ENCODE measurements at regions not wholly inside any gene's neighbourhood (a gene's known extent, or its start where the extent isn't known, plus 50 kb on each side); places are given as distances from the start of the nearest gene placed in this dataset.
A peak's percentile ranks its signal among the peaks of the same experiment; 100 is the strongest.

DNA sequence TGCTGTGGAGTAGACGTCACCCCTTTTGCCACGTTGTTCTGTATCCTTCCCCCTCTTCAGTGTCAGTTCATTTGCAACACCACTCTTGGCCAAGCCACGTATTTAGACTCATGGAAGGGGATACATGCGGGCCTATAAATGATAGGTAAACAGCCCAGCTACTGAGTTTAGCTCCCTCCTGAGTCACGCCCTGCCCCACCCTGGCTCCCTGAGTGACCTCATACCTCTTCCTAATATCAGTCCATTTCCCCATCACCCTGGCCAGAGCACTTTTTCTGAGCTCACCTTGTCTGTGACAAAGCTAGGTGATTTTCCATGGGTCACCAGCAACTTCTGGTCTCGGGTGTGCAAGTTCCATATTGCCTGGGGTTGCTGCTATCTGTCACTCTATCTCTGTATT lies 147.2 kb upstream of the MAF start:
- Mint-ChIP-seq H3K4me1 (peaks cover 3% of the 10 kb centered on the region), H3K27me3 (no peaks in the 10 kb centered on the region), H3K36me3 (ENCODE audit: low read depth) (no peaks in the 10 kb centered on the region), H3K4me3 (no peak overlapping the region), H3K27ac (no peak overlapping the region), H3K9me3 (peaks cover 2% of the 10 kb centered on the region)
- no peak for DNase-seq
- ChIA-PET CTCF (no interaction called here), POLR2A (no interaction called here)

DNA sequence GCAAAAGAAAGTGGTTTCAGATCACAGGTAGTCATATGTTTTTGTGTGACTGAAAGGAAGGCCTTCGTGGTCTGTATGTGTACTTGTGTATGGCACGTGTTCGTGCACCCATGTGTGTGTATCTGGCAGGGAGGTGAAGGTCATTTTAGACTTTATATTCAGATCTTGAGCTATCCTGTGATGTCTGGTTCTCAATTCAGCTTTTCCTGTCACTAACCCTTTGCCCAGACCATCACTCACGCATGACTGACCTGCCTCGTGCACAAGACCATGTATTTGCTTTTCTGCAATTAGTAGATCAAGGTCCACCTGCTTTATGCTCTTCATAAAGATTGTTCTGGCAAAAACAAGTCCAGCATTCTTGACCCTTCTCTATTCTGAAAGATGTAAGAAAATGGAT lies 139.7 kb upstream of the MAF start:
- no peaks in the 10 kb centered on the region for H3K4me1 Mint-ChIP-seq
- H3K9me3 Mint-ChIP-seq, result no peaks in the 10 kb centered on the region
- H3K27ac Mint-ChIP-seq, result no peak overlapping the region
- ChIA-PET CTCF (no interaction called here), POLR2A (no interaction called here)
- H3K27me3 Mint-ChIP-seq, result peaks cover 6% of the 10 kb centered on the region
- H3K36me3 Mint-ChIP-seq (ENCODE audit: low read depth), result no peaks in the 10 kb centered on the region
- DNase-seq, result no peak
- H3K4me3 Mint-ChIP-seq, result no peak overlapping the region

DNA sequence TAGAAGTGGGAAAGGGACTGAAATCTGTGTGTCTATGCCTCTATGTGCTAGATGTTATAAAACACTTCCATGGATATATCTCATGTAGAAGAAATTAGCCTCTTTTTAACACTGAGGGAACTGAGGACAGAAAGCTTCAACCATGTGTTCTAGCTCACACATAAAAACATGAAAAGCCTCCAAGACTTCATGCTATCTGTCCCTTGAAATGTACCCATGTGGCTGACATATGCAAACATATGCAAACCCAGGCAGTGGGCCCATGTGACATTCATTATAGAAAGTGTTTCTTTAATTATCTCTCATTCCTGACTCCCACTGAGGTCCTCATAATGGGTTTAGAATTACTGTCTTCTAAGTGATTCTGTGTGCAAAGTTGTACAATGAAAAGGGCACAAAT lies 134.7 kb upstream of the MAF start:
- Mint-ChIP-seq H3K4me3 (no peak overlapping the region), H3K9me3 (no peaks in the 10 kb centered on the region), H3K27me3 (peaks cover 16% of the 10 kb centered on the region), H3K27ac (no peak overlapping the region), H3K36me3 (ENCODE audit: low read depth) (no peaks in the 10 kb centered on the region), H3K4me1 (no peaks in the 10 kb centered on the region)
- ChIA-PET CTCF (no interaction called here), POLR2A (no interaction called here)
- no peak for DNase-seq

DNA sequence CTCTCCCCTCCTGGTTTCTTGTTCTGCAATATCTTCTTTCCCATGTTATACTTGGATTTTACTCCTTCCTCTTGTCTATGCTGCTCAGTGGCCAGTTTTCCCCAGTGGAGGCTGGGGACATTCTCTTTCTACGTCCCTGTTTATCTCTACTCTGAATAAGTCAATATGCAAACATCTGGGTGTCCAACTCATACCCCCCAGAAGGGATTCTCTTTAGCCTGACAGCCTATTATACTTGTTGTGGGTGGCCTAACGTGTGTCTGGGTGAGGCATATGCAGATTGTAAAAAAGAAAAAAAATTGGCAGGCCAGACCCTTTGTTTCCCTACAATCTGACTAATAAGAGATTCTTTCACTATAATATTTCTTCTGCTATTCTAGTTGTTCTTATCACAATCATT lies 134.2 kb upstream of the MAF start:
- peaks cover 17% of the 10 kb centered on the region for H3K27me3 Mint-ChIP-seq
- H3K27ac Mint-ChIP-seq, result no peak overlapping the region
- ChIA-PET CTCF (no interaction called here), POLR2A (no interaction called here)
- no peaks in the 10 kb centered on the region for H3K4me1 Mint-ChIP-seq
- no peaks in the 10 kb centered on the region for H3K9me3 Mint-ChIP-seq
- no peak for DNase-seq
- H3K36me3 Mint-ChIP-seq (ENCODE audit: low read depth), result no peaks in the 10 kb centered on the region
- no peak overlapping the region for H3K4me3 Mint-ChIP-seq

DNA sequence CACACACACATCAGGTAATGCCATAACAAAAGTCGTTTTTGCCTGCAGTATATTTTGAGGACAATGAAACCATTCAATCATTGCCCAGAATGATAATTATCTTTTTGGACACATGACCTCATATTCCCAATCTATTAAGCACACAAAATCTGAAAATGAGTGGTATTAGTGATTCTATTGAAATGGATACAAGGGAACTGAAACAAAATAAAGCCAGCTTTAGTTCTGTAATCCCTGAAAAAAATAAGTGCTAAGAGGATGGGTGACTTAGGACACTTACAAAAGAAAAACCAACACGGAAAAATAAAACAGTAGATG lies 128.3 kb upstream of the MAF start:
- Mint-ChIP-seq H3K27me3 (peaks cover 16% of the 10 kb centered on the region), H3K9me3 (peaks cover 8% of the 10 kb centered on the region), H3K36me3 (ENCODE audit: low read depth) (no peaks in the 10 kb centered on the region), H3K27ac (no peak overlapping the region), H3K4me1 (no peaks in the 10 kb centered on the region), H3K4me3 (no peak overlapping the region)
- no peak for DNase-seq
- ChIA-PET POLR2A (no interaction called here), CTCF (interaction anchor here (0.7 kb wide), 1 partner anchor 23 kb away, joined by 3 read pairs; no protein-coding TSS in a partner anchor)

DNA sequence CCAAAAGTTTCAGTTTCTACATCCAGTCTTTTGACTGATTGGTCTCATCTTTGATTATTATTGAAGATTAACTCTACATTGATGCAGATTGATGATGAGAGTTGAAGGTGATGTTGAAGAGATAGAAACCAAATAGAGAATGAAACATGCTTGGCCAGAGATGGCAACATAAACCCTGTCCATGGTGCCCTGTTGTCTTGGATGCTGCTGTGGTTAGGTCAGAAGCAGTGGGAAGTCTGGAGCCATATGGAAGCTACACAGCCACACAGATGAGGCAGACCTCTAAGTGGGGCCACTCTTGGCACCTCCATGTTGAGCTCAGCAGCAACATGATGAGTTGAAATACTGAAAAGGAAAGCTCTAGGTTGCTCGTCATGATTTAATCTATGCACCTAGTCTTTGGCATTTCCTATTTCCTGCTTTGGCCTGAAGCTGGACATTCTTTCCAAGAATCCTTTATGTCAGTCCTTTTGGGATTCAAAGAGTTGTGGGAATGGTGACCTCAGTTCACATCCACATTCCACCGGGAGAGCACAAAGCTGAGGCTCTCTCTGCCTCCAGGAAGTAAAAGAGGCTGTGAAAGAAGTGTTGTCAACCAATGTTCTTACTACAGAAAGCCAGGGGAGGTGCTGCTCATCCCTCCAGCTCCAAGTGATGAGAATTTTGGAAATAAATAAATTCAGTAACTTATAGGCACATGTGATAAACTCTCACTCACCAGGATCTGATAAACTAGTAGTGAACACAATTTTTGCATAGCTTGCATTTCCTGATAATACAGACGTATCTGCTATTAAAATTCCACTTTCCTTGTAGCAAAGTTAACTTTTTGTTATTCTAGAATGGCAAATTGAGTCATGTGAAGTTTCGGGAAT lies 127.7 kb upstream of the MAF start:
- no peaks in the 10 kb centered on the region for H3K4me1 Mint-ChIP-seq
- peaks cover 16% of the 10 kb centered on the region for H3K27me3 Mint-ChIP-seq
- H3K4me3 Mint-ChIP-seq, result no peak overlapping the region
- no peak overlapping the region for H3K27ac Mint-ChIP-seq
- POLR2A ChIA-PET, result no interaction called here
- H3K9me3 Mint-ChIP-seq, result peaks cover 8% of the 10 kb centered on the region
- H3K36me3 Mint-ChIP-seq (ENCODE audit: low read depth), result no peaks in the 10 kb centered on the region
- no peak for DNase-seq
- CTCF ChIA-PET, result interaction anchor here (0.7 kb wide), 1 partner anchor 24 kb away, joined by 3 read pairs; no protein-coding TSS in a partner anchor

DNA sequence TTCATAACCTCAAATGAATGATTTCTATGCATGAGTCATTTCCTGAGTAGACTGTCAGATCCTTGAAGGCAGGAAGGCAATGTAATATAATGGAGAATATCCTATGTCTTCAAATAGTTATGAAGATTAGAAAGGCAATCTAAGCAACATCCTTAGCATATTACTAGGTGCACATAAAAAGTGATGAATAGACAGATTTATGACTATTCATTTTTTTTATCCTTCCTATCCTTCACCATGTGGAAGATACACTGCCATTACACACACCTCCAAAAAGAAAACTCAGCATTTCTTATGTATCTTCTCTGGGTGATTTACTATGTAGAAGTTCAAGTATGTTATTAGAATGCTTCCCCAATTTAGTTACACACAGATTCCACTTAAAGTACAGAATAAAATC lies 126.4 kb upstream of the MAF start:
- Mint-ChIP-seq H3K27ac (no peak overlapping the region), H3K4me1 (no peaks in the 10 kb centered on the region), H3K4me3 (no peak overlapping the region), H3K36me3 (ENCODE audit: low read depth) (no peaks in the 10 kb centered on the region), H3K9me3 (peaks cover 14% of the 10 kb centered on the region), H3K27me3 (peaks cover 16% of the 10 kb centered on the region)
- DNase-seq, result no peak
- CTCF ChIA-PET, result no interaction called here
- POLR2A ChIA-PET, result no interaction called here

DNA sequence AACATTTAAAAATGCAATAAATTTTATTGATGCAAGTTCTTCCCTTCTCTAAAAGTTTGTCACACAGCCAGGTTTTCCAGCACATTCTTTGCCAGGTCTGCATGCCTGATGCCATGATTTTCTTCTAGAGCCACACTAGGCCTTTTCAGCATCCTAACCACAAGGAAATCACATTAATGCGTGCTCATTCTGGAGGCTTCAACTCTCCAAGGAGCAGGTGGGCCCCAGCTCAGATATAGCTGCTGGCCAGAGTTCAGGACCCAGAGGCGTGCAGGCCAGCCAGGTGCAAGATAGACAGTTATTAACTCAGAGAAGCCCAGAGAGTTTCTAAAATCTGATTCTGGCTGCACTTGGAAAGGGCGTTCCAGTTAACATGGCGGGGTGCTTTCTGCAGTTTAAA lies 124.5 kb upstream of the MAF start:
- H3K36me3 Mint-ChIP-seq (ENCODE audit: low read depth), result no peaks in the 10 kb centered on the region
- no peak overlapping the region for H3K27ac Mint-ChIP-seq
- POLR2A ChIA-PET, result no interaction called here
- no peak for DNase-seq
- no peaks in the 10 kb centered on the region for H3K4me1 Mint-ChIP-seq
- peaks cover 2% of the 10 kb centered on the region for H3K27me3 Mint-ChIP-seq
- CTCF ChIA-PET, result interaction anchor here (1.6 kb wide), 1 partner anchor 11 kb away, joined by 4 read pairs; no protein-coding TSS in a partner anchor
- no peak overlapping the region for H3K4me3 Mint-ChIP-seq
- peaks cover 14% of the 10 kb centered on the region for H3K9me3 Mint-ChIP-seq

DNA sequence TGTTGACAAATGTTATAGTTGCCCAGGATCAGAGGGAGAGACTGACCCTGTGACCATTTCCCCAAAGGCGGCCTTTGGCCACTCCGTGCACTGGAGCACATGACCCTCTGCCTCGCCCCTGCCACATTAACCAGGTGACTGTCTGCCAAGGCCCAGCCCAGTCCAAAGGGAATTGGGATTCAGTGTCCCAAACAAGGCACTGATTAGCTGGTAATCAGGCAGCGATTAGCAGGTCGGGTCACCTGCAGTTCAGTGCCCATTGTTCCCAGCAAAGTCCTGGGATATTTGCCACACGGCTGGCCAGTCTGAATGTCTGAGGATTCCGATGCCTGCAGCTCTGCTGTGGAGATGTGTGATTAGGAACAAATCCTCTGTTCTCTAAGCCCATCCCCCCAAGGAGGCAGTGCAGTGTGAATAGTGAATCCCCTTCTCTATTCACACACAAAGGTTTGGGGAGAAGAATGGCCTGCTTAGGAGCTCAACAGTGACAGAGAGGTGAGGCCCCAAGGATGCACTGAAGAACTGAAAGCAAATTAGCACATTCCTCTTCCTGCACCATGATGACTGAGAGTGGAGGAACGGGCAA lies 123.1 kb upstream of the MAF start:
- CTCF ChIA-PET, result interaction anchor here (0.7 kb wide), 1 partner anchor 27 kb away, joined by 3 read pairs; no protein-coding TSS in a partner anchor
- Mint-ChIP-seq H3K27ac (no peak overlapping the region), H3K4me1 (no peaks in the 10 kb centered on the region), H3K4me3 (no peak overlapping the region), H3K36me3 (ENCODE audit: low read depth) (no peaks in the 10 kb centered on the region), H3K9me3 (peaks cover 14% of the 10 kb centered on the region), H3K27me3 (peaks cover 2% of the 10 kb centered on the region)
- no peak for DNase-seq
- POLR2A ChIA-PET, result no interaction called here

DNA sequence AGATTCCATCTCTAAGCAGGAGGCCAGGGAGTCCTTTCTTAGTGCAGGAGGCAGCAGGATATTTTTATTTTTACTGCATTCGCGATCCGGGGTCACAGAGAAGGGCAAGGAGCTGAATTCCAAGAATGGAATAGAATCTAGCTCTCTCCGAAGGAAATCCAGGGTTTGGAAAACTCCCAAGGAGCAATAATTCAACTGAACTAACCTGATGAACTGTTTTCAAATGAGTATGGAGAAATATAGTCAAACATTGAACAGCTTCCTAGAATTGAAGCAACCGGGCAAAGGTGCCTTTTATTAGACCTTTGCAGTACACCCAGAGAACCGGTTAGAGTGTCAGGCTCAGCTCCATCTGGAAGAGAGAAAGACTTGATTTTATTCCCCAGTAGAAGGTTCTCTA lies 120.7 kb upstream of the MAF start:
- CTCF ChIA-PET, result interaction anchor here (0.9 kb wide), 1 partner anchor 33 kb away, joined by 3 read pairs; no protein-coding TSS in a partner anchor
- peaks cover 6% of the 10 kb centered on the region for H3K9me3 Mint-ChIP-seq
- H3K4me1 Mint-ChIP-seq, result peaks cover 9% of the 10 kb centered on the region
- H3K36me3 Mint-ChIP-seq (ENCODE audit: low read depth), result peaks cover 2% of the 10 kb centered on the region
- POLR2A ChIA-PET, result no interaction called here
- no peak overlapping the region for H3K4me3 Mint-ChIP-seq
- no peak for DNase-seq
- peaks cover 4% of the 10 kb centered on the region for H3K27me3 Mint-ChIP-seq
- H3K27ac Mint-ChIP-seq, result no peak overlapping the region

DNA sequence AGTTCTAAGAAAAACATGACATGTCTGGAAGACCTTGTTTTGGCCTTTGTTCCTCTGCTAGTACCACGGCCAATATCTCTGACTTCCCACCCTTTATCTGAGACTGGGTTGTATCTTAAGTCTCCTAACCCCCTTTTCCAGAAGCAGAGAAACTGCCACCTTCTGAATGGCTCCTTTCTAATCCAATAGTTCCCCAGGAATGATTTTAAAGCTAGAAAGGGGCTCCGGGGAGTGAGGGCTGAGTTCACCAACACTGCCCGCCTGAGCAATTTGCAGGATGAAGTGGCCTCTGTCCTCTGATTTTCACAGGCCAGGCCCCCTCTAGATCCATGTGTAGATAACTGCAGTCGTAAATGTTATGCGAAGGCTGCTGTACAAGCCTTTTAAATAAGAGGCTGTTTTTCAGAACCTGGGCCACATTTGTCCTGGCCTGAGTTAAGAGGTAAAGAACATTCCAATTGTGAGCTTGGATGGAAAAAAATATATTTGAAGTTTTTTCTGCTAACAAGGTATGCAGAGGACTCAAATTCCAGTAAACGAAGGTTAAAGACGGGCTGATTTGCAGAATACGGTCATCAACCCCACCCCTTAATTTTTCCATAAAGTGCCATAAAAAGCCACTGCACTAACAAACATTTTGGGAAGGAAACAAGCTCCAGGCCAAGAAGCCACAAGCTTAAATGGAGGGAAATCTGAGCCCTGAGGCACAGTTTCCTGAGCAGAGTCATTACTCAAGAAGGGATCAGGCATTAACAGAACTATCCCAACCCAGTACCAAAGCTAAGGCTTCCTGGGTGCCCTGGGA lies 117.0 kb upstream of the MAF start:
- POLR2A ChIA-PET, result no interaction called here
- CTCF ChIA-PET, result interaction anchor here (1.5 kb wide), 1 partner anchor 11 kb away, joined by 4 read pairs; no protein-coding TSS in a partner anchor
- no peak for DNase-seq
- H3K27me3 Mint-ChIP-seq, result peaks cover 4% of the 10 kb centered on the region
- no peak overlapping the region for H3K27ac Mint-ChIP-seq
- peaks cover 2% of the 10 kb centered on the region for H3K36me3 Mint-ChIP-seq (ENCODE audit: low read depth)
- peaks cover 9% of the 10 kb centered on the region for H3K4me1 Mint-ChIP-seq
- H3K4me3 Mint-ChIP-seq, result no peak overlapping the region
- peaks cover 9% of the 10 kb centered on the region for H3K9me3 Mint-ChIP-seq

DNA sequence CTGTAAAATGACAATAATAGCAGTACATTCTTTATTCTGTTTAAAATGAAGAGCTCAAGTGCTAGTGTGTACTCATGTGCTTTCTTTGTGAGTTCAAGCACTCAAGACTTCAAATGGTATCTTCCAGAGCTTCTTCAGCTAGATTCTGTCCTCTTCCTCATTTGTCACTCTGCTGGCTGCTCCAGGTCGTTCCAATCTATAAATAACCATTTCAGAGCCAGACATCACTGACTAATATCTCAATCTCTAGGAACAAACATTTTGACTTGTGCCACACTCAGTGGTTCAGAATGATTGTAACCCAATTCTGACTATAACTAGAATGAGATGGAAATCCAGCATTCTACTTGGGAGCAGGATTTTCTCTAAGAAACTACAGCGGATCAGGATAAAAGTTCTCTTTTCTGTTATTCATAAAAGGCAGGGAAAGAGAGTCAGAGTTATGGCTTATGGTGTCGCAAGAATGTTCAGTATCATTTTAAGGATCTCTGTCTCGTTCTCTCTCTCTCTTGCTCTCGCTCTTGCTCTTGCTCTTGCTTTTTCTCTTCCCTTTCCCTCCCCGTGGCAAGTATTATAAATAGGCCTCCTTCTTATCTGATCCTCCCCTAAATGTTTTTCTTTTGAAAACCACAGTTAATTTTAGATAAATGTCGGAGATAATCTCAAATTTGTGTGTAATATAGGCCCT lies 116.3 kb upstream of the MAF start:
- Mint-ChIP-seq H3K9me3 (peaks cover 3% of the 10 kb centered on the region), H3K27me3 (peaks cover 4% of the 10 kb centered on the region), H3K27ac (peak overlapping the region; percentile 57), H3K36me3 (ENCODE audit: low read depth) (peaks cover 2% of the 10 kb centered on the region), H3K4me3 (no peak overlapping the region), H3K4me1 (peaks cover 9% of the 10 kb centered on the region)
- DNase-seq, result no peak
- ChIA-PET POLR2A (no interaction called here), CTCF (interaction anchor here (0.6 to 1.5 kb wide), 2 partner anchors 10 to 202 kb away, joined by 3 to 4 read pairs; no protein-coding TSS in a partner anchor)

DNA sequence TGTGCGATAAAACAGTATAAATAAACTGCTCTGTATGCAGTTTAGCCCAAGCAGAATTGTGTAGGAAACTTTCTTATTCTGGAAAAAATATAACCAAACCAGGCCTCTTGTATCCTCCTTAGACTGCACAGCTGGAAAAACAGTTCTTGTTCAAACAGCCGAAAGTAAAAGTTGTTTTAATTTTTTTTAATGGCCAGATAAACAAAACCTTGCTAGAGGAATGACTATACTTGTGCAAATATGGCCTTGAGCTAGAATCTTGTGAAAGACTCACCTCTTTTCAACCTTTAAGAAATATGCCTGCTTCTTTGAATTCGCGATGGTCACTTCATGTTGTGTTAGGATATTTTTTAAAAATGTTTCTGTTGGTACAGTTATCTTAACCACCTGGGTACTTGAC lies 114.5 kb upstream of the MAF start:
- Mint-ChIP-seq H3K4me1 (peaks cover 9% of the 10 kb centered on the region), H3K27me3 (peaks cover 4% of the 10 kb centered on the region), H3K36me3 (ENCODE audit: low read depth) (peaks cover 2% of the 10 kb centered on the region), H3K4me3 (no peak overlapping the region), H3K27ac (no peak overlapping the region), H3K9me3 (peaks cover 3% of the 10 kb centered on the region)
- ChIA-PET POLR2A (no interaction called here), CTCF (no interaction called here)
- DNase-seq, result no peak
